MM.1S (cell line): ENCODE measurements at regions not wholly inside any gene's neighbourhood (a gene's known extent, or its start where the extent isn't known, plus 50 kb on each side); places are given as distances from the start of the nearest gene placed in this dataset.

Source experiments
- DNase-seq: peaks from one replicate; pipeline ENCODE4 v3.0.0-alpha.2; 2015
- H2AFZ ChIP-seq: fragments of 300-600 bp; sonication (generic); 2 replicates; pipeline ENCODE4 v1.6.0; 2016; ENCODE audit warnings: antibody characterized with exemption, low read length
- H3F3A ChIP-seq: fragments of 300-600 bp; sonication (generic); 2 replicates; pipeline ENCODE4 v1.6.1; 2016; ENCODE audit warnings: mild to moderate bottlenecking, antibody characterized with exemption, low read length, moderate library complexity, mixed read lengths; ENCODE audit not compliant: insufficient read depth
- H3K27ac ChIP-seq: fragments of 300-600 bp; sonication (generic); 2 replicates; pipeline ENCODE4 v1.5.1; 2016; ENCODE audit warnings: mild to moderate bottlenecking, low read length
- H3K27me3 ChIP-seq: fragments of 300-600 bp; sonication (generic); replicated peaks from 2 replicates; pipeline ENCODE4 v1.6.0; 2016; ENCODE audit warnings: low read length; ENCODE audit not compliant: insufficient read depth
- H3K36me3 ChIP-seq: fragments of 300-600 bp; sonication (generic); replicated peaks from 2 replicates; pipeline ENCODE4 v1.6.1; 2016; ENCODE audit warnings: mild to moderate bottlenecking, low read length, mixed read lengths; ENCODE audit not compliant: insufficient read depth
- H3K4me1 ChIP-seq: fragments of 300-600 bp; sonication (generic); 2 replicates; pipeline ENCODE4 v1.6.1; 2016; ENCODE audit warnings: low read length, mixed read lengths
- H3K4me2 ChIP-seq: fragments of 300-600 bp; sonication (generic); 2 replicates; pipeline ENCODE4 v1.6.0; 2016; ENCODE audit warnings: low read depth, low read length
- H3K4me3 ChIP-seq: fragments of 300-600 bp; sonication (generic); 2 replicates; pipeline ENCODE4 v1.5.1; 2016; ENCODE audit warnings: low read length, mixed read lengths
- H3K79me2 ChIP-seq: fragments of 300-600 bp; sonication (generic); 2 replicates; pipeline ENCODE4 v1.6.1; 2016; ENCODE audit warnings: mixed run types, low read length, mixed read lengths
- H3K9ac ChIP-seq: fragments of 300-600 bp; sonication (generic); 2 replicates; pipeline ENCODE4 v1.6.1; 2016; ENCODE audit warnings: low read length, mixed read lengths
- H3K9me2 ChIP-seq: fragments of 300-600 bp; sonication (generic); replicated peaks from 2 replicates; pipeline ENCODE4 v1.6.1; 2016; ENCODE audit warnings: mild to moderate bottlenecking, low read length, mixed read lengths; ENCODE audit not compliant: insufficient read depth
- H3K9me3 ChIP-seq: fragments of 300-600 bp; sonication (generic); replicated peaks from 2 replicates; pipeline ENCODE4 v1.6.1; 2016; ENCODE audit warnings: mild to moderate bottlenecking, low read length, mixed read lengths; ENCODE audit not compliant: insufficient read depth
- H4K20me1 ChIP-seq: fragments of 300-600 bp; sonication (generic); 2 replicates; pipeline ENCODE4 v1.6.1; 2016; ENCODE audit warnings: mild to moderate bottlenecking, low read length, moderate library complexity, mixed read lengths; ENCODE audit not compliant: insufficient read depth
- CTCF ChIP-seq: fragments of 300-600 bp; sonication (generic); IDR thresholded peaks from 2 replicates; pipeline ENCODE4 v1.5.1; 2016; ENCODE audit warnings: antibody characterized with exemption, low read length, mixed read lengths
- EZH2 ChIP-seq: fragments of 300-600 bp; sonication (generic); optimal IDR thresholded peaks from 2 replicates; pipeline ENCODE3; 2017; ENCODE audit warnings: low read depth, mild to moderate bottlenecking, antibody characterized with exemption, low read length, mixed read lengths
- EZH2phosphoT487 ChIP-seq: fragments of 300-600 bp; sonication (generic); IDR thresholded peaks from 2 replicates; pipeline ENCODE4 v1.6.1; 2018; ENCODE audit warnings: antibody characterized with exemption, low read length

- Histone ChIP-seq H4K20me1 (no peaks in the 10 kb centered on the region), H3K9me3 (no peaks in the 10 kb centered on the region), H2AFZ (no peak overlapping the region), H3K4me3 (no peak overlapping the region), H3F3A (no peaks in the 10 kb centered on the region), H3K4me1 (no peaks in the 10 kb centered on the region), H3K9me2 (no peaks in the 10 kb centered on the region), H3K36me3 (no peaks in the 10 kb centered on the region), H3K27me3 (no peaks in the 10 kb centered on the region), H3K4me2 (no peak overlapping the region), H3K27ac (no peak overlapping the region), H3K9ac (no peak overlapping the region), H3K79me2 (no peaks in the 10 kb centered on the region)
- TF ChIP-seq CTCF (no peak), EZH2phosphoT487 (no peak), EZH2 (no peak)
- DNase-seq = no peak
Observed at GRCh38 chr2:19046986-19047780, 311.2 kb downstream of the OSR1 start.

GRCh38 chr2:19045151-19045550 lies 313.3 kb downstream of the OSR1 start:
- Histone ChIP-seq H3K9ac (no peak overlapping the region), H3K4me2 (no peak overlapping the region), H3K36me3 (no peaks in the 10 kb centered on the region), H3K27me3 (no peaks in the 10 kb centered on the region), H4K20me1 (no peaks in the 10 kb centered on the region), H3K4me3 (no peak overlapping the region), H3K79me2 (no peaks in the 10 kb centered on the region), H2AFZ (no peak overlapping the region), H3K4me1 (no peaks in the 10 kb centered on the region), H3K9me3 (no peaks in the 10 kb centered on the region), H3F3A (no peaks in the 10 kb centered on the region), H3K27ac (no peak overlapping the region), H3K9me2 (no peaks in the 10 kb centered on the region)
- no peak for DNase-seq
- no peak for TF ChIP-seq EZH2
- TF ChIP-seq CTCF = no peak
- TF ChIP-seq EZH2phosphoT487 = no peak

- H3K4me1 ChIP-seq = no peaks in the 10 kb centered on the region
- no peaks in the 10 kb centered on the region for H4K20me1 ChIP-seq
- H3K27me3 ChIP-seq = no peaks in the 10 kb centered on the region
- DNase-seq = no peak
- no peak overlapping the region for H3K9ac ChIP-seq
- no peak overlapping the region for H2AFZ ChIP-seq
- H3K4me3 ChIP-seq = no peak overlapping the region
- no peak overlapping the region for H3K27ac ChIP-seq
- H3F3A ChIP-seq = no peaks in the 10 kb centered on the region
- H3K79me2 ChIP-seq = no peaks in the 10 kb centered on the region
- H3K36me3 ChIP-seq = no peaks in the 10 kb centered on the region
- H3K9me2 ChIP-seq = no peaks in the 10 kb centered on the region
- H3K9me3 ChIP-seq = no peaks in the 10 kb centered on the region
- no peak overlapping the region for H3K4me2 ChIP-seq
- TF ChIP-seq EZH2 = no peak
- no peak for TF ChIP-seq EZH2phosphoT487
- TF ChIP-seq CTCF = no peak
Observed at GRCh38 chr2:19043893-19044292, 314.5 kb downstream of the OSR1 start.
